HG03558 (cell line): ENCODE measurements at regions not wholly inside any gene's neighbourhood (a gene's known extent, or its start where the extent isn't known, plus 50 kb on each side); places are given as distances from the start of the nearest gene placed in this dataset.
"Not testable (repeated sequence)": the region's sequence is repeated elsewhere in the genome, so short reads cannot be mapped to it uniquely, and the experiment has no call there.

ENCODE experiments used
- ATAC-seq: cut with Tn5 transposase; IDR thresholded peaks from one replicate; pipeline ENCODE4 v1.9.1; 2021; ENCODE audit warnings: moderate number of reproducible peaks; ENCODE audit not compliant: unreplicated experiment; ENCODE audit errors: extremely low read depth

GRCh38 chr6:15023018-15023417 lies 222.9 kb upstream of the JARID2 start:
- ATAC-seq = not testable (repeated sequence)

DNA sequence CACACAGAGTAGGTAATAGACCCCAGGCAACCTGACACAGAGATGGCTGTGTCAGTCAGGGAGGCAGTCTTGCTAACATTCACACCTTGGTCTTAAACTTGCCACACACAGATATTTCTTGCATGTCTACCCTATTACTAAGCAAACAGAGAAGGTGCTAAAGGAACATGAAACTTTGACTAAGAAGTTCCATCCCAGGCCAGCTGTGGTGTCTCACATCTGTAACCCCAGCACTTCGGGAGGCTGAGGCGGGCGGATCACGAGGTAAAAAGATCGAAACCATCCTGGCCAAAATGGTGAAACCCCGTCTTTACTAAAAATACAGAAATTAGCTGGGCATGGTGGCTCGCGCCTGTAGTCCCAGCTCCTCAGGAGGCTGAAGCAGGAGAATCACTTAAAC lies 222.4 kb upstream of the JARID2 start:
- ATAC-seq = peak; percentile 88

DNA sequence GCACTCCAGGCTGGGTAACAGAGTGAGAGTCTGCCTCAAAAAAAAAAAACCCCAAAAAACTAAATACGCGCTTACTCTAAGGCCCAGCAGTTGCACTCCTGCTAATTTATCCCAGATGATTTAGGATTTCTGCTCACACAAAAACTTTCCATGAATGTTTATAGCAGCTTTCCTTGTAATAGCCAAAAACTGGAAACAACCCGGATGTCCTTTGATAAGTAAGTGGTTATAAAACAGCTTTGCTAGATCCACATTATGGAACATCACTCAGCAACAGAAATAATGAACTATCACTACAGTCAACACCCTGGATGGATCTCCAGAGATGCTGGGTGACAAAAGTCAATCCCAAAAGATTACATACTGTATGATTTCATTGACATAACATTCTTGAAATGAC lies 220.4 kb upstream of the JARID2 start:
- ATAC-seq = no peak

DNA sequence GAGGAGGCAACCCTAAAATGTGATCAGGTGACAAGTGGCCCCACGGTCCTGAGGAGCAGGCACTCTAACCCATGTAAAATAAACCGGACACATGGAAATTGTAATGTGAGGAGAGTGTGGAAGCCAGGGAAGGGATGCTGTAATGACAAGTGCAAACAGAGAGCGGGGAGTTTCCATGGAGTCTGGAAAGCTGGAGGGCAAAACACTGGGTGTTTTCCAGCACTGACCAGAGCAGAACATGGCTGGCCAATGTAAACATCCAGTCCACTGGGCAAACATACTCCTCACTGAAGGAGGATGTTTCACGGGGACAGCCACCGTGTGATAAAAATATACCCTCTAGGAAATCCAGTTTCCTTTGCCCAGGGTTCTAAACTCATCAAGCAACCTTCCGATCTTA lies 219.0 kb upstream of the JARID2 start:
- no peak for ATAC-seq

GRCh38 chr6:15027472-15027871 lies 218.4 kb upstream of the JARID2 start:
- ATAC-seq = no peak

- ATAC-seq = no peak
Measured at GRCh38 chr6:15032015-15032414, 213.9 kb upstream of the JARID2 start.

- no peak for ATAC-seq
Measured at GRCh38 chr6:15033850-15034203, 212.0 kb upstream of the JARID2 start.

GRCh38 chr6:15036690-15037245 lies 209.1 kb upstream of the JARID2 start:
- no peak for ATAC-seq

GRCh38 chr6:15037253-15037652 lies 208.6 kb upstream of the JARID2 start:
- ATAC-seq = no peak

GRCh38 chr6:15038013-15038791 lies 207.7 kb upstream of the JARID2 start:
- ATAC-seq = no peak

DNA sequence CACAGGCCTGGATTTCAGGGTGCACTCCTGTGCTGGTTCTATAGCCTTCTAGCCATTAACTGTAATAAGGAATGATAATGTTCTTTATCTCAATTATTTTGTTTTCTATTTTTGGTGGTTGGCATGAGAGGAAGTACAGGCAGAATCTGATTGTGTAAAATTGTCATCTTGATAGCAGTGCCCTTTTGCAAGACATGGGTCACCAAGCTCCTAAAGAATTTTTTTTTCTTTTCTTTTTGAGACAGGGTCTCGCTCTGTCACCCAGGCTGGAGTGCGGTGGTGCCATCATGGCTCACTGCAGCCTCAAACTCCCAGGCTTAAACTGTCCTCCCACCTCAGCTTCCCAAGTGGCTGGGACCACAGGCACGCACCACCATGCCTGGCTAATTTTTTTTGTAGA lies 206.7 kb upstream of the JARID2 start:
- ATAC-seq = no peak

- ATAC-seq = no peak
Measured at GRCh38 chr6:15042938-15043337, 202.9 kb upstream of the JARID2 start.

DNA sequence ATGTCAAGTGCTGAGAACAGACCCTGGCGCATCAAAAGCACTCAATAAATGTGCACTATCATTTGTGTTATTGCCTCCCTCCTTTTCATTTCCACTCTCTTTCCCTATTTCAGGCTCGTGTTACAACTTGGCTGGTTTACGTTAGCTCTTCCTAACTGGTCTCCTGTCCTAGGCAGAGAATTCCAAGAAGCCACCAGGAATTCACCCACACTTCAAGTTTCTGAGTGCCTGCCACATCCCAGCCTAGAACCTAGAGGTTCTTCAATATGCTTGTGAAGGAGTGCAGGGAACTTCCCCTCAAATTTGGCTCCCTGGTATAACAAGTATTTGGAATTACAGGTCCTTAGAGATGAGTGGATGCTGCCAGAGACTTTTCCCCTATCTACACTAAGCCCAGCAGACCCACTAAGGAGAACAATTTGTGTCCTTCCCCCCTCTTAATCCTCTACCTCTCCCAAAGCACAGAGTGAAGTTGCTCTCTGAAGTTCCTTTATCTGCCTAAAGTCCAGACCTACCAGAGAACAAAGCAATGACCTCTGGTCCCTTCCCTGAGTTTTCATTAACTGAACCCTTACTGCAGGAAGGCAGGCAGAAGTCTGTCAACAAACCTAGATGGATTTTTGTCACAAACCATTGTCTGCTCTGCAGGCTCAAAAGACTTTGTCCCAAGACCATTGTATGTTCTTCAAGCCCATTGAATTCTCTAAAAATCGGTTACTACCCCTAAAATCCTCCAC lies 201.6 kb upstream of the JARID2 start:
- ATAC-seq = no peak

DNA sequence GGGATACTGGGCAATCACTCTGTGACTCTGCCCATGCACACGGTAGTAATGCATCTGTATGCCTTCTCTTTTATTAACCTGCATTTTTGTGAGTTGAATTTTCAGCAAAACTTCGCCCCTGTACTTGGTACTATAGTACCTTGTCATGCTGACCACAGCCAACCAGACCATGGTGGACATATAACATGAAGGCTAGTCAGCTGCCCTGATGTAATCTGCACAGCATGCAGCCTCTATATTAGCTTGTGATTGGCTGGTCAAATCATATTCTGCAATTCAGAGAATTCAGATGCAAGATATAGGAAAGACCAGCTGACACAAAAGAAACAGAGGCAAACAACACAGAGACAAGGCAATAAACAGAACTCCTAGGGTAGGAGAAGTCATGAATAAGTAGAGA lies 200.9 kb upstream of the JARID2 start:
- no peak for ATAC-seq

DNA sequence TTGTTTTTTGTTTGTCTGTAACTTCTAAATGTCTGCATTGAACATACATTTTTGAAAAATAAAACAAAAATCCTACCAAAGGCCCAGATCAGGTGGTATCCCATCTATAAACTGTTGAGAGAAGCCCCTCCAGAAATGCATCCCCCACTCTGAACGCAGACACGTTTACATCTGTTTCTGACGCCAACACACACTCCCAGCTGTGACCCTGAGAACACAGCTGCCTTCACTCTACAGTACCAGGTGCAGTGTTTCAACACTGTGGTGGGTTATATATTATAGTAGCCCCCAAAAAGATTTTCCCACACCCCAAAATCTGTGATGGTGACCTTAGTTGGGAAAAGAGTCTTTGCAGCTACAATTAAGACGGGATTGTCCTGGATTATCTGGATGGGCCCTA lies 199.1 kb upstream of the JARID2 start:
- ATAC-seq = no peak

DNA sequence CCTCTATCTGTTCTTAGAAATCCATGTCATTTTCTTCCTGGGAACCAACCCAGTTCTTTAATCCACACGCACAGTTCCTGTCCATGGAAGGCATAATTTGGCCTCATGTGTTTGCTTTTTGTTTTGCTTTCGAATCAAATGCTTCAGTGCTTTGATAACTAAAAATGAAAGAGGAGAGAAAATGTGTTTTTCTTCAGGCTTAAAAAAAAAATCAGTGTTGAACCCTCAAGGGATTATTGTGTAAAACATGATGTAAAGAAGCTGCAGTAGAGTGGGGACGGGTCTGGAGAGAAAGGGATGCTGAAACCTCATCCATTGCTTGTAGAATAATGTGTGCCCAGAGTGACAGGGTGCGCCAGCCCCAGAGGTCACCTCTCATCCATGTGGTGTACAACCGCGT lies 197.5 kb upstream of the JARID2 start:
- no peak for ATAC-seq

DNA sequence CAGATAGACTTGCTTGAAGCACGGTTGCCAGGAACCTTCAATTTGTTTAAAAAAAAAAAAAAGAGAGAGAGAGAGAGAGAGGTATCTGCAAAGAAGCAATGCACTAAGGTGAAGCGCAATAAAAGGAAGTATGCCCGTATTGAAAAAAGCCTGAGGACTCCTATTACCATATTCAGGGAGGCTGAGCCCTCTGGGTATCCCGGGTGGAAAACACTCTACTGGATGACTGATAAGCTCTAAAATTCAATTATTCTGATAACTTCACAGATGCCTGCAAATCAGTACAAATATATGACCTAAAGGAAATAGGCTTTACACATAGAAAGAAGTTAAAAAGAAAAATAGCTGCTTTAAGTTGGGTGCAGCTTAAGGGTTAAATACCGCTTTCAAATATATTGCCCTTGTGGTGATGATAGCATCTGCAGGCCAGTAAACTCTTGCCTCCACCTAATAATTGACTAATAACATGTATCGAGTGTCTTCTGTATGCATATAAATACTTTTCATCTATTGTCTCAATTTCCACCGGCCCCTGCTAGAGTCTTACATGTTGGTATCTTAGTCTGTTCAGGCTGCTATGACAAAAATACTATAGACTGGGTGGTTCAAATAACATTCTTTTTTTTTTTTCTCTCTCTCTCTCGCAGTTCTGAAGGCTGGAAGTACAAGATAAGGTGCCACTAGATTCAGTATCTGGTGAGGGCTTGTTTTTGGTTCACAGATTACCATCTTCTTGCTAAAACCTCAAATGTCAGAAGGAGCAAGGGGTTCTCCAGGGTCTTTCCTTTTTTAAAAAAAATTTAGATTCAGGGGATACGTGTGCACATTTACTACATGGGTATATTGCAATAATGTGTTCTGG lies 187.4 kb upstream of the JARID2 start:
- no peak for ATAC-seq

- ATAC-seq = no peak
Measured at GRCh38 chr6:15061180-15061641, 184.7 kb upstream of the JARID2 start.

DNA sequence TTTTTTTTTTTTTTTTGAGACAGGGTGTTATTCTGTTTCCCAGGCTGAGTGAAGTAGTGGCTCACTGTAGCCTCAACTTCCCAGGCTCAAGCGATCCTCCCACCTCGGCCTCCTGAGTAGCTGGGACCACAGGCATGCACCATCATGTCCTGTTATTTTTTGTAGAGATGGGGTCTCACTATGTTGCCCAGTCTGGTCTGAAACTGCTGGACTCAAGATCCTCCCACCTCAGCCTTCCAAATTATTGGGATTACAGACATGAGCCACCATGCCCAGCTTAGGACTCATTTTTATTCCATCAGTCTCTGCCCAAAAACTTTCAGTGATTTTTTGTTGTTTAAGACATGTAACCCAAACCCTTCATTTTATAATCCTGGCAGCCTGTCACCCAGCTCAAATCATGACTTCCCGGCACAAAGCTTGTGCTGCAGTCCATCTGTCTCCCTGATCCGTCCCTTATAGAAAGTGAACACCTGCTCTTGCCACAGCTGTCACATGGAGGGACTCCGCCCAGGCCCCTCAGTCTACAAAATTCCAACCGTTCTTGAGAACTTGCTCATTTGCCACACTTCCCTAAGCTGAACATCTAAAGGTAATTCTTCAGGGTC lies 183.9 kb upstream of the JARID2 start:
- ATAC-seq = no peak
